Mammary epithelial cell (primary cell): ENCODE measurements at regions not wholly inside any gene's neighbourhood (a gene's known extent, or its start where the extent isn't known, plus 50 kb on each side); places are given as distances from the start of the nearest gene placed in this dataset.

Source experiments
- EZH2 ChIP-seq: IDR thresholded peaks from 2 replicates; pipeline ENCODE4 v1.6.1; 2012; ENCODE audit warnings: low read length, inconsistent platforms, borderline replicate concordance
- TF ChIP-seq, protein P1 (sequence below), 2 donors: IDR thresholded peaks in 1 of 2; conservative IDR thresholded peaks in 1 of 2; 2 replicates each; pipeline ENCODE4 v1.5.1; 2011 to 2012; ENCODE audit warnings: inconsistent platforms in 2 of 2, low read length in 2 of 2, mild to moderate bottlenecking in 2 of 2, control low read depth in 1 of 2, low read depth in 1 of 2; ENCODE audit not compliant: insufficient read depth in 1 of 2; ENCODE audit errors: extremely low read depth in 1 of 2

- TF ChIP-seq, protein P1, sequence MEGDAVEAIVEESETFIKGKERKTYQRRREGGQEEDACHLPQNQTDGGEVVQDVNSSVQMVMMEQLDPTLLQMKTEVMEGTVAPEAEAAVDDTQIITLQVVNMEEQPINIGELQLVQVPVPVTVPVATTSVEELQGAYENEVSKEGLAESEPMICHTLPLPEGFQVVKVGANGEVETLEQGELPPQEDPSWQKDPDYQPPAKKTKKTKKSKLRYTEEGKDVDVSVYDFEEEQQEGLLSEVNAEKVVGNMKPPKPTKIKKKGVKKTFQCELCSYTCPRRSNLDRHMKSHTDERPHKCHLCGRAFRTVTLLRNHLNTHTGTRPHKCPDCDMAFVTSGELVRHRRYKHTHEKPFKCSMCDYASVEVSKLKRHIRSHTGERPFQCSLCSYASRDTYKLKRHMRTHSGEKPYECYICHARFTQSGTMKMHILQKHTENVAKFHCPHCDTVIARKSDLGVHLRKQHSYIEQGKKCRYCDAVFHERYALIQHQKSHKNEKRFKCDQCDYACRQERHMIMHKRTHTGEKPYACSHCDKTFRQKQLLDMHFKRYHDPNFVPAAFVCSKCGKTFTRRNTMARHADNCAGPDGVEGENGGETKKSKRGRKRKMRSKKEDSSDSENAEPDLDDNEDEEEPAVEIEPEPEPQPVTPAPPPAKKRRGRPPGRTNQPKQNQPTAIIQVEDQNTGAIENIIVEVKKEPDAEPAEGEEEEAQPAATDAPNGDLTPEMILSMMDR (conservative IDR thresholded peaks at IDR 0.05 in 1 of 2, IDR thresholded peaks at IDR 0.05 in 1 of 2; ENCODE audit: extremely low read depth in 1 of 2, insufficient read depth in 1 of 2, low read depth in 1 of 2, low read length in 2 of 2), result no peak
- no peak for TF ChIP-seq EZH2
These were observed 301.9 kb downstream of the RASEF start for GRCh38 chr9:82761027-82761426.
